Right hindlimb (tissue), 1 donor: ENCODE measurements at regions not wholly inside any gene's neighbourhood (a gene's known extent, or its start where the extent isn't known, plus 50 kb on each side); places are given as distances from the start of the nearest gene placed in this dataset.

ENCODE experiments used
- DNase-seq: peaks from one replicate; pipeline ENCODE4 v3.0.0-alpha.2; 2018

- DNase-seq = no peak
These were observed 51.5 kb upstream of the NMNAT3 start for GRCh38 chr3:139729300-139729699.

GRCh38 chr3:139728414-139728813, 50.6 kb upstream of the NMNAT3 start:
- no peak for DNase-seq
